PC-3 (cell line): ENCODE measurements at regions not wholly inside any gene's neighbourhood (a gene's known extent, or its start where the extent isn't known, plus 50 kb on each side); places are given as distances from the start of the nearest gene placed in this dataset.

Experiments used
- EZH2 ChIP-seq: fragments of 300-600 bp; sonication (generic); IDR thresholded peaks from one replicate; pipeline ENCODE4 v1.6.1; 2017; ENCODE audit warnings: antibody characterized with exemption, mild to moderate bottlenecking, low read length; ENCODE audit not compliant: unreplicated experiment
- EZH2phosphoT487 ChIP-seq: fragments of 300-600 bp; sonication (generic); IDR thresholded peaks from 2 replicates; pipeline ENCODE4 v1.6.1; 2018; ENCODE audit warnings: mild to moderate bottlenecking, antibody characterized with exemption, low read length, borderline replicate concordance
- TF ChIP-seq, protein P1 (sequence below): fragments of 300-600 bp; sonication (generic); conservative IDR thresholded peaks from 2 replicates; pipeline ENCODE4 v1.5.1; 2017; ENCODE audit warnings: antibody characterized with exemption, low read depth, mild to moderate bottlenecking, low read length

DNA sequence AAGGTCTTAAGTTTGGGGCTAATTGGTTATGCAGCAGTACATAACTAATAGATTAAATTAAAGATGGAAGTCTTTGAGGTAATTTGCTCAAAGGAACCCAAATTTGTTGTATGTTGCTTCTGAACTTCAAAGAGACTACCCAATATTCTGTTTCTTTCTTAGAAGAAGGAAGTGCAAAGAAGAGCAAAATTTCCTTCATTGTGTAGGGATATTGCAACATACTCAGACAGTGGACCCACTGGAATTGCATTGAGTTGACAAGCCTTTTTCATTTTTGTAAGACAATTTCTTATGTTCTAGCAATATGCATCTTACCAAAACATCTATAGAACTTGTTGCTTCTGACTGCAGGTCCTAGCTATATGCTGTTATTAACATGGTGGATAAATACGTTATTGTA is 527.8 kb downstream of the SH2D4B start:
- TF ChIP-seq, protein P1, sequence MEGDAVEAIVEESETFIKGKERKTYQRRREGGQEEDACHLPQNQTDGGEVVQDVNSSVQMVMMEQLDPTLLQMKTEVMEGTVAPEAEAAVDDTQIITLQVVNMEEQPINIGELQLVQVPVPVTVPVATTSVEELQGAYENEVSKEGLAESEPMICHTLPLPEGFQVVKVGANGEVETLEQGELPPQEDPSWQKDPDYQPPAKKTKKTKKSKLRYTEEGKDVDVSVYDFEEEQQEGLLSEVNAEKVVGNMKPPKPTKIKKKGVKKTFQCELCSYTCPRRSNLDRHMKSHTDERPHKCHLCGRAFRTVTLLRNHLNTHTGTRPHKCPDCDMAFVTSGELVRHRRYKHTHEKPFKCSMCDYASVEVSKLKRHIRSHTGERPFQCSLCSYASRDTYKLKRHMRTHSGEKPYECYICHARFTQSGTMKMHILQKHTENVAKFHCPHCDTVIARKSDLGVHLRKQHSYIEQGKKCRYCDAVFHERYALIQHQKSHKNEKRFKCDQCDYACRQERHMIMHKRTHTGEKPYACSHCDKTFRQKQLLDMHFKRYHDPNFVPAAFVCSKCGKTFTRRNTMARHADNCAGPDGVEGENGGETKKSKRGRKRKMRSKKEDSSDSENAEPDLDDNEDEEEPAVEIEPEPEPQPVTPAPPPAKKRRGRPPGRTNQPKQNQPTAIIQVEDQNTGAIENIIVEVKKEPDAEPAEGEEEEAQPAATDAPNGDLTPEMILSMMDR, result no peak
- TF ChIP-seq EZH2, result no peak
- no peak for TF ChIP-seq EZH2phosphoT487
